ENCODE measurements at regions not wholly inside any gene's neighbourhood (a gene's known extent, or its start where the extent isn't known, plus 50 kb on each side); places are given as distances from the start of the nearest gene placed in this dataset.
A peak's percentile ranks its signal among the peaks of the same experiment; 100 is the strongest.

DNA sequence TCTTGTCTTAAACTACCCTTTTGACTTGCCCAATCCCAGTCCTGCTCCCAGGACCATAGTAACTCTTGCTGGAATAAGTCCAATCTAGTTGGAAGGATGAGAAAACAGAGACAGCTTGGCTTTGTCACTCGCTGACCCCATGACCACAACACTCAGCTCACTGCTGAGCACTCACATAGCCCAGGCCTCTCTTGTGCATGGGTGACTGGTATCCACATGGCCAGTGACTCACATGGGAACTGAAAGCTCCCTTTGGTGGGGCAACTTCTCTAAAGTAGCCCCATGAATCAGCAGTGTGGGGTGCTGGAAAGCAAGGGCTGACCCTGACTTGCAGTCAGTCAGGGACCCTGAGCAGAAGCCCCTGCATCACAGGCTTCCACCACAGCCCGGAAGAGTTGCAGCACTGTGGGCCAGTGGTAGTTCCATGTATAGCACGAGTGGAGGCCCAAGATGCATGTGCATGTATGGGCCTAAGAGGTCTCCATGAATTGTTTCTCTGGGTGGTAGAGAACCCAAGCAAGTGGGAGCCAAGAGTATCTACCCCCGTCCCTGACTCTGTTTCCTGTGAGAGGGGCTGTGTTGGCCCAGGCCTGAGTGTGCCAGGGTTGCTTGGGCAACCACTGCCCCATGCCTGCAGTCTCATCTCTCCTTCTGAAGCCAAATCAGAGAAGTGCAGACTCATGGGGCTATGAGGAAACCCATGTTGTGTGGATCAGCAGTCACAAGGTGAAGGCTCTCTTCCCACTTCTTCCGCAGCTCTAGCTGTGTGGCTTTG lies 62.1 kb upstream of the XCR1 start:
- DNase-seq = peak; percentile 42

GRCh38 chr3:46087871-46088270 lies 60.6 kb upstream of the XCR1 start:
- DNase-seq = peak; percentile 40

DNA sequence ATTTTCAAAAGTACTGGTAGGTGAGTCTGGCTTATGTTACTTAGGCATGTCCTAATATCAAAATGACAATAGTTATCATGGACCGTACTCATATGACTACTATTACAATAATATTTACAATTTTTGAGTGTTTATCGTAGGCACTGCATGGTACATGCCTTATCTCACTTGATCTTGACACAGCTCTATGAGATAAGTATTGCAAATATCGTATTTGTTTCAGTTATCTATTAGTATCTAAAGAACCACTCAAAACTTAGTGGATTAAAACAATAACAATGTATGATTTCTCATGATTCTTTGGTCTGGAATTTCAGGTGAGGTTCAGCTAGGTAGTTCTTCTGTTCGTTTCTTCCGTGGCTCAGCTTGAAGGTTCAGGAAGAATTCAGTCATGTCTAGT lies 59.7 kb upstream of the XCR1 start:
- no peak for DNase-seq

DNA sequence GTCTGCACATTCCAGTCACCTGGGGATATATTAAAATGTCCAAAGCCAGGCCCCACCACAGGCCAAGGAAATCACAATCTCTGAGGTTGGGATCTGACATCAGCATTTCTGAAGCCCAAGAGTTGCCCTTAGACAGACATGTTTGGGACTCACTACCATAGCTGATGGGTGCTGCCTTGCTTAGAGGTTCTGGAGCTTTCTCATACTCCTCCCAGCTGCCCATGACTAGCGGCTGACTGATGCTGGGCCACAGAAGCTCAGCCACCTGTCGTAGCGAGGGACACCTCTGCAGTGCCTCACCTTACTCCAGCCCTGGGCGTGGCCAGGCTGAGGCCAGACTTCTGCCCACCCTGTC lies 58.8 kb upstream of the XCR1 start:
- no peak for DNase-seq

GRCh38 chr3:46085421-46086082 lies 58.3 kb upstream of the XCR1 start:
- no peak for DNase-seq

- no peak for DNase-seq
These were observed 56.7 kb upstream of the XCR1 start for GRCh38 chr3:46083956-46084355.

- no peak for DNase-seq
These were observed 55.6 kb upstream of the XCR1 start for GRCh38 chr3:46082849-46083248.

DNA sequence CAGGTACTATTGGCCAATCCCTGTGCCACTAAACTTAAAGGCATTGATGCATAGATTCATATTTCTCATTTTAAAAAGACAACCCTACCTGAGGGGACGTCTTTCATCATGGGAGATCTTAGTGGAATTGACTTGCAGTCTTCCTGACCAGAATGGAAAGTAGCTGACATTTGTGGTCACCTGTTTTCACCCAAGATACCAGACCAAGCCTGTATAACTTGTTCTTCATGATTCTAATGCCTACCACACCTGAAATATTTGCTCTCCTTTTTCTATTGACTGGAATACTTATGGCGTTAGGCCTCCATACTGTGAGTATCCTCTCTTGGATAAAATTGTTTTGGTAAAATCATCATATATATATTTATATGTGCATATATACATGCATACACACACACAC lies 54.7 kb upstream of the XCR1 start:
- DNase-seq = no peak

DNA sequence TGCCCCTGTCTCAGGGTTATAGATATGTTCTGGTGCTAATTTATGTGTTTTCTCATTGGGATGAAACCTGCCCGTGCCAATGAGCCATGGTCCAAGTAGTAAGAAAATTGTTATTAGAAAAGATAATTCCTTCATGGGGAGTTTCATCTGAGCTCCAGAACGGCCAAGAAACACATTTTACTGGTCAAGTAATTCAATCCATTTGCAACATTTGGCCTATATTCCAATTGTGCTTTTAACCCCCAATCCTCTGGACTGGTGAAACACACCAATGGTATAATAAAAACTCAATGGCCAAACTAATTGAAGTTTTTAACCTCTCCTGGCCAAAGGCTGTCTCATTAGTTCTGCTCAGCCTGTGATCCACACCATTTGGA lies 53.7 kb upstream of the XCR1 start:
- no peak for DNase-seq

- DNase-seq = no peak
These were observed 53.1 kb upstream of the XCR1 start for GRCh38 chr3:46080124-46080968.

DNA sequence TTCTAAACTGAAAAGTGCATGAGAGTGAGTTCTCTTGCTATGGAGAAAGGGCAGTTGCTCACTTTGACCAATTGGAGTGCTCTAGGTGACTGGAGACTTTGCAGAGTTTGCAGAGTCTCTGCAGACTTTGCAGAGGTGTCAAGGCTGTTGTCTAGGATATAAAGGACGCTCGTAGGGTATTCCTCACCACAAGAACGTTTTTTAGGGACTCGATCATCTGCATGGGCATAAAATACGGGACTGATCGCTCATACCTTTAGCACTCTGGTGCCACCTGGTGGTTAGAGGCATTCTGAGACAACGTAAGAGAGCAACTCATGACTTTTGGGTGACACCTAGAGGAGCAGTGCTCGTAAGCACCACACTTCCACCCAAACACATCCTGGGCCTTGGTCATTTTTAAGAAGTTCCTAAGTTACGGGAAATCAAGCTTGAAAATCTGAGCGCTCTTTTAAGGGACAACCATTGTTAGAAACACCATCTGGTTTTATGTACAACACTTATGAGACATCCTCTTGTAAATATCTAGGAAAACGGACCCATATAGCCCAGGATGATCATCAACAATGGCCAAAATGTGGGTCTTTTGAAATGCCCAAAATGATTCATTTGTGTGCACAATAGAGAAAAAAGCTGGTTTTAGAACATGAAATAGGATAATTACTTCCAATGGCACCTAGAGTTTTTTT lies 51.6 kb upstream of the XCR1 start:
- peak; percentile 93 for DNase-seq
